Mesenchymal stem cell (in vitro differentiated cells and primary cell): ENCODE measurements at regions not wholly inside any gene's neighbourhood (a gene's known extent, or its start where the extent isn't known, plus 50 kb on each side); places are given as distances from the start of the nearest gene placed in this dataset.

Source experiments
- DNase-seq: peaks from one replicate; pipeline ENCODE4 v3.0.0-alpha.2; 2013
- H2AFZ ChIP-seq: one replicate; pipeline ENCODE4 v1.6.1; 2013; ENCODE audit warnings: low read depth, mild to moderate bottlenecking, control low read depth, inconsistent platforms, low read length, moderate library complexity
- H2AK5ac ChIP-seq: 2 replicates; pipeline ENCODE4 v1.6.1; 2013; ENCODE audit warnings: low read length, moderate library complexity, mild to moderate bottlenecking, inconsistent platforms; ENCODE audit not compliant: severe bottlenecking
- H2BK120ac ChIP-seq: one replicate; pipeline ENCODE4 v1.6.1; 2013; ENCODE audit warnings: low read depth, mild to moderate bottlenecking, inconsistent platforms, low read length, moderate library complexity
- H2BK12ac ChIP-seq, 2 experiments: one replicate each; pipeline ENCODE4 v1.6.1; 2013; ENCODE audit warnings: inconsistent platforms in 2 of 2, low read length in 2 of 2, mild to moderate bottlenecking in 2 of 2, moderate library complexity in 2 of 2, control low read depth in 1 of 2
- H2BK15ac ChIP-seq: one replicate; pipeline ENCODE4 v1.6.1; 2013; ENCODE audit warnings: mild to moderate bottlenecking, low read depth, inconsistent platforms; ENCODE audit not compliant: poor library complexity, severe bottlenecking
- H2BK5ac ChIP-seq: 2 replicates; pipeline ENCODE4 v1.6.1; 2013; ENCODE audit warnings: low read depth, mild to moderate bottlenecking, low read length, control low read depth, inconsistent platforms; ENCODE audit not compliant: poor library complexity, severe bottlenecking
- H3K14ac ChIP-seq, 2 experiments: one replicate each; pipeline ENCODE4 v1.6.1; 2013; ENCODE audit warnings: inconsistent platforms in 2 of 2, low read length in 2 of 2, control low read depth in 1 of 2, mild to moderate bottlenecking in 1 of 2, moderate library complexity in 1 of 2
- H3K18ac ChIP-seq, 2 experiments: one replicate each; pipeline ENCODE4 v1.6.1; 2013; ENCODE audit warnings: inconsistent platforms in 2 of 2, low read length in 2 of 2, control low read depth in 1 of 2, low read depth in 1 of 2, mild to moderate bottlenecking in 1 of 2
- H3K23ac ChIP-seq, 2 experiments: one replicate each; pipeline ENCODE4 v1.6.1; 2013; ENCODE audit warnings: inconsistent platforms in 2 of 2, low read length in 2 of 2, mild to moderate bottlenecking in 2 of 2, moderate library complexity in 2 of 2, control low read depth in 1 of 2
- H3K27ac ChIP-seq: 2 replicates; pipeline ENCODE4 v1.5.1; 2013; ENCODE audit warnings: mild to moderate bottlenecking, moderate library complexity, low read length, control low read depth, inconsistent platforms; ENCODE audit not compliant: poor library complexity, severe bottlenecking
- H3K27me3 ChIP-seq, 2 experiments: 2 replicates each; pipeline versions ENCODE4 v1.6.1 to v1.7.0; 2013; ENCODE audit warnings: low read length in 2 of 2, mild to moderate bottlenecking in 2 of 2, moderate library complexity in 2 of 2, control low read depth in 1 of 2, inconsistent platforms in 1 of 2; ENCODE audit not compliant: control insufficient read depth in 1 of 2, insufficient read depth in 1 of 2
- H3K36me3 ChIP-seq, 2 experiments: 2 replicates each; pipeline versions ENCODE4 v1.6.1 to v1.7.0; 2013; ENCODE audit warnings: low read length in 2 of 2, control low read depth in 1 of 2, inconsistent platforms in 1 of 2, low read depth in 1 of 2, mild to moderate bottlenecking in 1 of 2; ENCODE audit not compliant: insufficient read depth in 2 of 2, control insufficient read depth in 1 of 2
- H3K4ac ChIP-seq, 2 experiments: one replicate each; pipeline ENCODE4 v1.6.1; 2013; ENCODE audit warnings: inconsistent platforms in 2 of 2, low read length in 2 of 2, mild to moderate bottlenecking in 2 of 2, moderate library complexity in 2 of 2, control low read depth in 1 of 2, low read depth in 1 of 2
- H3K4me1 ChIP-seq: 2 replicates; pipeline ENCODE4 v1.6.1; 2013; ENCODE audit warnings: low read depth, low read length, control low read depth; ENCODE audit not compliant: control insufficient read depth, insufficient read depth
- H3K4me2 ChIP-seq: 2 replicates; pipeline ENCODE4 v1.6.1; 2013; ENCODE audit warnings: low read length, mild to moderate bottlenecking, inconsistent platforms; ENCODE audit not compliant: poor library complexity, severe bottlenecking
- H3K4me3 ChIP-seq, 2 experiments: 2 replicates each; pipeline versions ENCODE4 v1.5.1 to v1.7.0; 2013; ENCODE audit warnings: low read length in 2 of 2, mild to moderate bottlenecking in 2 of 2, control low read depth in 1 of 2, low read depth in 1 of 2; ENCODE audit not compliant: insufficient read depth in 1 of 2
- H3K79me1 ChIP-seq: replicated peaks from 2 replicates; pipeline ENCODE4 v1.6.1; 2013; ENCODE audit warnings: mild to moderate bottlenecking, control low read depth, low read length, inconsistent platforms; ENCODE audit not compliant: poor library complexity, severe bottlenecking
- H3K9ac ChIP-seq: 2 replicates; pipeline ENCODE4 v1.7.0; 2013; ENCODE audit warnings: mild to moderate bottlenecking, low read length, moderate library complexity
- H3K9me3 ChIP-seq: 2 replicates; pipeline ENCODE4 v1.7.0; 2013; ENCODE audit warnings: mild to moderate bottlenecking, low read length; ENCODE audit not compliant: control insufficient read depth
- H4K8ac ChIP-seq: one replicate; pipeline ENCODE4 v1.6.1; 2013; ENCODE audit warnings: inconsistent platforms, mild to moderate bottlenecking, low read length, moderate library complexity
- H4K91ac ChIP-seq: one replicate; pipeline ENCODE4 v1.6.1; 2013; ENCODE audit warnings: mild to moderate bottlenecking, low read length, inconsistent platforms
- WGBS: methylation state at CpG from one replicate; pipeline ENCODE4 v1.1.7; 2013; ENCODE audit warnings: mixed read lengths; 5-methylcytosine and 5-hydroxymethylcytosine counted together

- Histone ChIP-seq H3K27me3 (peaks cover 0 to 73% of the 10 kb centered on the region in 2 experiments), H2AK5ac (no peak overlapping the region)
Observed at GRCh38 chr2:239822146-239822831, 202.9 kb downstream of the NDUFA10 start.

GRCh38 chr2:239821694-239822075, 203.5 kb downstream of the NDUFA10 start:
- H2BK12ac ChIP-seq, result no peak overlapping the region
- H3K27me3 ChIP-seq, result peaks cover 0 to 74% of the 10 kb centered on the region in 2 experiments
- H4K8ac ChIP-seq, result no peak overlapping the region
- no peak overlapping the region for H3K27ac ChIP-seq
- H2BK120ac ChIP-seq, result no peak overlapping the region
- WGBS, result 68% methylated on average over 4 of the region's 4 CpGs
- H3K14ac ChIP-seq, result no peak overlapping the region
- H4K91ac ChIP-seq, result no peak overlapping the region
- H2BK5ac ChIP-seq, result no peak overlapping the region
- H3K36me3 ChIP-seq, result no peaks in the 10 kb centered on the region
- H3K79me1 ChIP-seq, result no peaks in the 10 kb centered on the region
- no peak overlapping the region for H2AFZ ChIP-seq
- no peak overlapping the region for H3K9ac ChIP-seq
- H3K4ac ChIP-seq, result no peak overlapping the region
- H3K23ac ChIP-seq, result no peak overlapping the region
- no peaks in the 10 kb centered on the region for H3K4me1 ChIP-seq
- no peaks in the 10 kb centered on the region for H3K9me3 ChIP-seq
- no peak overlapping the region for H2AK5ac ChIP-seq
- no peak for DNase-seq
- H2BK15ac ChIP-seq, result no peak overlapping the region
- H3K18ac ChIP-seq, result no peak overlapping the region
- no peak overlapping the region for H3K4me2 ChIP-seq
- H3K4me3 ChIP-seq, result no peak overlapping the region

More at GRCh38 chr2:239822146-239822831, 202.9 kb downstream of the NDUFA10 start:
- Histone ChIP-seq H2BK120ac (no peak overlapping the region), H3K79me1 (no peaks in the 10 kb centered on the region), H3K9me3 (no peaks in the 10 kb centered on the region), H3K4me2 (no peak overlapping the region), H2BK15ac (no peak overlapping the region), H3K27ac (no peak overlapping the region), H2BK12ac (no peak overlapping the region), H2AFZ (no peak overlapping the region), H4K8ac (no peak overlapping the region), H3K4me3 (no peak overlapping the region), H3K4me1 (no peaks in the 10 kb centered on the region), H4K91ac (no peak overlapping the region), H3K18ac (no peak overlapping the region), H3K9ac (no peak overlapping the region), H2BK5ac (no peak overlapping the region), H3K14ac (no peak overlapping the region), H3K4ac (no peak overlapping the region), H3K23ac (no peak overlapping the region), H3K36me3 (no peaks in the 10 kb centered on the region)
- DNase-seq, result no peak
- 87% methylated on average over 16 of the region's 16 CpGs for WGBS

- H3K9ac ChIP-seq, result no peak overlapping the region
- H3K14ac ChIP-seq, result no peak overlapping the region
- H4K8ac ChIP-seq, result no peak overlapping the region
- no peak overlapping the region for H3K27ac ChIP-seq
- no peak overlapping the region for H3K23ac ChIP-seq
- H2BK5ac ChIP-seq, result no peak overlapping the region
- H2BK12ac ChIP-seq, result no peak overlapping the region
- no peak overlapping the region for H4K91ac ChIP-seq
- H2AK5ac ChIP-seq, result no peak overlapping the region
- no peaks in the 10 kb centered on the region for H3K79me1 ChIP-seq
- no peak overlapping the region for H2AFZ ChIP-seq
- no peak overlapping the region for H2BK120ac ChIP-seq
- peak overlapping the region in 1 of 2 experiments; percentile 9 for H3K4me3 ChIP-seq
- peaks cover 0 to 74% of the 10 kb centered on the region in 2 experiments for H3K27me3 ChIP-seq
- H3K18ac ChIP-seq, result no peak overlapping the region
- no peak overlapping the region for H3K4me2 ChIP-seq
- H3K4me1 ChIP-seq, result no peaks in the 10 kb centered on the region
- H3K9me3 ChIP-seq, result no peaks in the 10 kb centered on the region
- no peak overlapping the region for H3K4ac ChIP-seq
- 73% methylated on average over 16 of the region's 16 CpGs for WGBS
- DNase-seq, result no peak
- H2BK15ac ChIP-seq, result no peak overlapping the region
- no peaks in the 10 kb centered on the region for H3K36me3 ChIP-seq
Observed at GRCh38 chr2:239820836-239821693, 204.1 kb downstream of the NDUFA10 start.

GRCh38 chr2:239819974-239820555, 205.1 kb downstream of the NDUFA10 start:
- Histone ChIP-seq H2BK120ac (no peak overlapping the region), H2BK12ac (no peak overlapping the region), H4K91ac (no peak overlapping the region), H3K23ac (no peak overlapping the region), H2AFZ (no peak overlapping the region), H2BK15ac (no peak overlapping the region), H3K14ac (no peak overlapping the region), H2AK5ac (no peak overlapping the region), H3K4me2 (no peak overlapping the region), H4K8ac (no peak overlapping the region), H3K4me3 (no peak overlapping the region), H3K4ac (no peak overlapping the region), H3K18ac (no peak overlapping the region), H2BK5ac (no peak overlapping the region), H3K9me3 (no peaks in the 10 kb centered on the region), H3K4me1 (no peaks in the 10 kb centered on the region), H3K27me3 (peaks cover 0 to 76% of the 10 kb centered on the region in 2 experiments), H3K27ac (no peak overlapping the region), H3K9ac (no peak overlapping the region), H3K36me3 (no peaks in the 10 kb centered on the region), H3K79me1 (no peaks in the 10 kb centered on the region)
- DNase-seq, result no peak
- WGBS, result 81% methylated on average over 16 of the region's 17 CpGs
